ENCODE measurements at regions not wholly inside any gene's neighbourhood (a gene's known extent, or its start where the extent isn't known, plus 50 kb on each side); places are given as distances from the start of the nearest gene placed in this dataset.
"Not testable (repeated sequence)": the region's sequence is repeated elsewhere in the genome, so short reads cannot be mapped to it uniquely, and the experiment has no call there.

DNA sequence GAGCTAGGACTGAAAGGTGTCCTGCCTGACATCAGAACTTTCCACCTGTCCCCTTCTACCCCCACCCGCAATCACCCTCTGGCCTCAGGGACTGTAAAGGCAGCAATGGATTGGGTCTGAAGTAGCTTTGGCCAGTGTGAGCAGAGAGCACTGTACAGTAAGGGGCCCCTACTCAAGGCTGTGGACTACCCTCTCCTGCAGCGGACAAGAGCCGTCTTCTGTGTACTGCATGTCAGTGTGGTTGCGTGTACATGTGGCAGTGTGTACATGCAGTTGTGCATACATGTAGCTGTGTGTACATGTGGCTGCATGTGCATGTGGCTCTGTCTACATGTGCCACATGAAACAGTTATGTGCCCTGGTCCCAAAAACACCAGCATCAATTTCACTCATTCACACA is 205.9 kb upstream of the LINGO1 start:
- DNase-seq: no peak

DNA sequence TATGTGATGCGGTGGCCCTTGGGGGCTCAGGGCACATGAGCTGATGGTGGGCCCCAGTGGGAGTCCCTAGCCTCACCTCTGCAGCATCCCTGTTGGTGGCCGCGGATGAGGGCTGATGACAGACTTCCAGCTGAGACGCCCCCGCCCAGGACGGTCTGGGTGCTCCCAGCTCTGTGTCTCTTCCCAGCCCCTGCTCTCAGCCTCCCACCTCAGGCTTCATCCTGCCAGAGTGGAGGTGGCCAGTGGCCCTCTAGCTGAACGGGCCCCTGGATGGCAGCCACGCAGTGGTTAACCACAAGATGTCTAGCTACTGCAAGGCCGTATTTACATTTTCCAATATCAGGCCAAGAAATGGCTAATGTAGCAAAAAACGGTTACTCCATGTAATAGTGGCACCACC is 205.3 kb upstream of the LINGO1 start:
- no peak for DNase-seq

DNA sequence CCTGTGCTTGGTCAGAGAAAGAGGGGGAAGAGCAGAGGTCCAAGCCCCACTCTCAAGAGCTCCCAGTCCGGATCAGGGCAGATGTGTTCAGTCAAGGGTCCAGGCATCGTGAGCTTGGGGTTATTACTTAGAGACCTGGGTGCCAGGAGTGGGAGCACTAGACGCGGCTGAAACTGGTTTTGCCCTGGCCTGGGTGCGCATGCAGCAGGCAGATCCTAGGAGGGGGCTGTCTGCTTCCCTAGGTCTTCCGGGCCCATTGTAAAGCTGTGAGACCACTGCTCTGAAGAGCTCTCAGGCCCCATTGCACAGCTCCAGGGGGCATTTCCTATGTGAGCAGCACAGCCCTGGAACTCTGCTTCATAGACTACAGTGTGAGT is 204.9 kb upstream of the LINGO1 start:
- no peak for DNase-seq

DNA sequence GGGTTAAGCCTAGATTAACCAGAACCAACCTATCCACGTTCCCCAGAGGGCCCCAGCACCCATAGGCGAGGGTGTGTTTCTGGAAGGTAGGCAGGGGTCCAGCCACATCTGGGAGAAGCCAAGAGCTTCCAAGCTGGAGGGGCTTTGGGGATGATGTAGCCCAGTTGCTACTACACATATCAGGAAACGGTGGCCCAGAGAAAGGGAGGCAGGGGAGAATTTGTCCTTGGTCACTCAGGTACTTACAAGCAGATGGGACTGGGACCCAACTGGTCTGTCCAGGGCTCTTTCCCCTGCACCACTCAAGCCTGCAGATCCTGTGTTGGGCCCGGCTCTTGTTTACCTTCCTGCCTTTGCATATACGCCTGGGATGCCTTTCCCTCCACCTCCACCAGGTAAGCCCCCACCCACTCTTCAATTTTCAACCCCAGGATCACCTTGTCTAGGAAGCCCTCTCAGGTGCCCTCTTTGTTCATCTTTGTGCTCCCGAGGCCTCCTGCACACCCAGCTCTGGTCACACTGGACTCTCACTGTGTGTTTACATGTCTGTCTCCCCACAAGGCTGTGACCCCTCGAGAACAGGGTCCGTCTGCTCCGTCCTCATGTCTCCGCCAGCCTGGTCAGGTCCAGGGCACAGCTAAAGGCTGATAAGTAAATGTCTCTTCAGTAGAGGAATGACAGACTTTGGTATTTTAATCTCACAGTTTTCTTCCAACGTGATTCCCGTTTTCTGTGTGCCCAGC is 204.4 kb upstream of the LINGO1 start:
- DNase-seq: no peak

DNA sequence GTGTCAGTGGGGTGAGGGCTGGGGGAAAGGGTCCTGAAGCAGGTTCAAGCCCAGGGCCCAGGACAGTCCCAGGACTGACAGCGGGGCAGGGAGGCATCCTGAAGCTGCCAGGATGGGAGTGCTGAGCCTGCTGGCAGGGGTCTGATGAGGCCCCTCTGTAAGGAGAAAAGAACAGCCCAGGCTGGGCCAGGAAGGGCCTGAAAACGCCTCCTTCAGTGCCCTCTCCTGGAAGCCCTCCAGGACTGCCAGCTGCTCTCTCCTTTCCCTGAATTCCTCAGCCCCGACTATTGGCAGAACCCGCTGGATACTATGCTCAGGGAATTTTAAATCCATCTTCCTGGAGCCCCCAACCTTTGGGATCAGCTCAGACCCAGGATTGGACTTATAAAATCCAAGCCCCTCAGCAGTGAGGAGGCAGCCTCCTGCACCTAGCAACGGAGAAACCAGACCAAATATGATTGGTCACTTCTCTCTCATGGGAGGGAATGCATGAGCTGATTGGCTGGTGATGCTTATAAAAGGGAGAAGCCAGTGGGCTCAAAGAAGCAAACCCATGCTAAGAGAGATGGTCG is 203.5 kb upstream of the LINGO1 start:
- DNase-seq: no peak

DNA sequence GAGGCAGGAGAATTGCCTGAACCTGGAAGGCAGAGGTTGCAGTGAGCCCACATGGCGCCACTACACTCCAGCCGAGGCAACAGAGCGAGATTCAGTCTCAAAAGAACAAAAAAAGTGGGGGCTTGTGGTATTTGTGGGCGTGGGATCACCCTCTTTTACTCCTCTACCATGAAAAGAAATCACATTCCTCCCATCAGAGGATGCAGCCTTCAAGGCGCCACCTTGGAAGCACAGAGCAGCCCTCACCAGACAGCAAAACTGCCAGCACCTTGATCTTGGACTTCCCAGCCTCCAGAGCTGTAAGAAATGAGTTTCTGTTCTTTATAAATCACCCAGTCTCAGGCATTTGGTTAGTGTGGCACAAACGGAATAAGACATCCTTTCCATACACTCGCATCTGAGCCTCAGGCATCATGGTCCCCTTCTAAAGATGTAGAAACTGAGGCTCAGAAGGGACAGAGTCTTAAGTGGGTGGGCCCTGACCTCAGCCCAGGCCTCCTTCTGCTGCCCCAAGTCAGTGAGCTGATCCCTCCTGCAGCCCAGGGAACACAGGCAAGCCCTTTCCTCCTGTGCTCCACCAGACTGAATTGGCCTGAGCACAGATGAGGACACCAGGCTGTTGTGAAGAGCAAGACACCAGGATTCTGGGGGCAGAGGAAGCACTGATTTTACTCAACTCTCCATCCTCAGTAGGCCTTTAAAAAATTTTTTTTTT is 201.7 kb upstream of the LINGO1 start:
- DNase-seq: no peak

DNA sequence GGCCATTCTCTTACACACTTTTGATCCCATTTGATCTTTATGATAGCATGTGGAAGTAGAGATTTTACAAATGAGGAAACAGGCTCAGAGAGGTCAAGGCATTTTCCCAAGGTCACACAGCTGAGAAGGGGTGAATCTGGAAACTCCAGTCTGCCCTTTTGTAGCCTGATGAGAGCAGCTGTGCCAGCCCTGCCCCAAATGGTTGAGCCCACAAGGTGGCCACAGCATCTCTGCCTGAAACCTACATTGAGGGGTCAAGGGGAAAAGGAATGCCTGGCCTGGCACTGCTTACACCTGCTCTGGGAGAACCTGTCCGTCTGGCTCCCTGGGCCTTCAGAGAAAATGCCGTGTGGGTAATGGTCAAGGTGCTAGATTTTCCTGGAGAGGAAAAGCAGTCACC is 200.2 kb upstream of the LINGO1 start:
- DNase-seq: no peak

DNA sequence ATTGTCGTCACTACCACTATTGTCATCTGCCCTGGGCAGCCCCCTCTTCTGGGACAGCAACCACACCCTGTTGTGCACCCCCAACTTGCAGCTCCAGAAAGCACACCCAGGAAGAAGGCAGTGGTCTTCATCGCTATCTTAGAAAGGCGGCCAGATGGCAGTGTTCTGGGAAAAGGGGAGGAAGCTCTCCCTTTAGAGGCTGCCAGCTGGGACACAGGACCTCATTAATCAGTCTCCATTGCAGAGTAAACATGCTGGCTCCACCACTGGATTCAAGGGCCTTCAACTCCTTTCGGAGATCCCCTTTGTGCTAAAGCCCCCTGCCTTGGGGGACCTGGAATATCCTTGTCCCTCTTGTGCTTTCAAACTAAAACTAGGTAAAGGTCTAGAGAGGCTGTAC is 199.3 kb upstream of the LINGO1 start:
- no peak for DNase-seq

DNA sequence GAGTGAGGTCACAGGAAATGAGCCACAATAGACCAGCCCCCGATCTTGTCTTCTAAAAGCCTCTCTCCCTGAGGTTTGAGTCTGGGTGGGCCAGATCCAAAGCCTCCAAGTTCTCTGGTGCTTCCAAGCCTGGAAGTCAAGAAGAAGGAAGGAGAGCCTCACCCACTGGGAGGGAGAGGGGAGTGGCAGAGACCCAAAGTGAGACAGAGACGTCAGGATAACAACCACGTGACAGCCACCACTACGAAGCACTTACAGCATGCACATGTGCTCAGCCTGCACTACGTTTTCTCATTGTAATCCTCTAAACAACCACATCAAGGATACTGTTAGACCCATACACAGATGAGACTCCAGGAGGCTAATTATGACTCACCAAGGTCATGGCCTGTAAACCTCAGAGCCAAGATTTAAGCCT is 197.3 kb upstream of the LINGO1 start:
- no peak for DNase-seq

DNA sequence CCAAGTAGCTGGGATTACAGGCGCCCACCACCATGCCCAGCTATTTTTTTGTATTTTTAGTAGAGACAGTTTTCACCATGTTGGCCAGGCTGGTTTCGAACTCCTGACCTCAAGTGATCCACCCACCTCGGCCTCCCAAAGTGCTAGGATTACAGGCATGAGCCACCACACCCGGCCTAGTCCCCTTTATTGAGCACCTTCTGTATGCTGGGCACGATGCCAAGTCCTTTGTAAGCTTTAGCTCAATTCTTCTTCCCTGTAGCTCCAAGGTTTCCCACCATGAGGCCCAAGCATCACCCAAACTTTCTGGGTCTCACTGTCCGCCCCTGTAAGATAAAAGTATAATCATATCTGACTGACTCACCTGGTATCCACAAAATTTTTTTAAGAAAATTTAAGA is 196.6 kb upstream of the LINGO1 start:
- DNase-seq: not testable (repeated sequence)

DNA sequence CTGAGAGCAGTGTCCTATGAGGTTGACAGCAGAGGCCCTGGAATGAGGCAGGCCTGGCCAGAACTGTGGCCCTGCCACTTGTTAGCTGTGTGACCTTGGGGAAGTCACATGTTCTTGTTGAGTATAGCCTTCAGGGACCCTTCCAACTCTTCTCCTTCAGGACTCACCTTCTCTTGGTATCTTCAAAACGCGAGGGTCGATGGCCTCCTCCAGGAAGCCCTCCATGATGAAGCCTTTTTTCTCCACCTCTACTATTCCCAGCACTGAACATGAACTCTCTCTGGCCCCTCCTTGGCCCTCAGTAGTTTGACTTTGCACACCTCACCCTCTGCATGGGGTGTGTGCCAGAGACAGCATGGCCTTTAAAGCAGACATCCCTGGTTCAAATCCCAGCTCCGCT is 195.1 kb upstream of the LINGO1 start:
- no peak for DNase-seq

DNA sequence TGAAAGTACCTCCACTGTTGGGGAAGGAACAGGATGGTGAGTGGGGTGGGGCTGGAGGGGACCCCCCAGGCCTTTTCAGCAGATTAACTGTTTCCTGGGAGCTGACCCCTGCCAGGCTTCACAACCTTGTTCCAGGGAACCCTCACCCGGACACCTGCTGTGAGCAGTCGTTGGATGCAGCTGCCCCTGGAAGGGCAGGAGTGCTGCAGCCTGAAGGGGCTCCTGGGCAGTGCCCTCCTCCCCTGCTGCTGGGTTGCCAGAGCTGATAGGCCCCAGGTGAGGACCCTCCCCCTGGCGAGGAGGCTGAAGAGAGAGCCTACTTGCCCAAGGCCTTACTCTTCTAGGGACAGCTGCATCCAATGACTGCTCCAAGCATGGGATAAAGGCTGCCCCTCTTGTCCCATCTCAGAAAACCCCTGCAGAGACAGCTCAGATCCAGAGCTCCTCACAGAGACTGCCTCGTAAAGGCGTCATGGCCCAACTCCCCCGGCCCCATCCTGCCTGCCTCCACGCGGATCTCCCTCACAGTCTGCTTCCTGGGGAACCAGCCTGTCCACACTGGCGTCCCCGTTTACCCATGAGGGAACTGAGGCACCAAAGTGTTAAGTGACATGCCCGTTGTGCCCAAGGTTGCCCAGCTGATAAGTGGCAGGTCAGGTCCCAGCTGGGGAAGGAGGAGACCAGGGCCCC is 193.4 kb upstream of the LINGO1 start:
- no peak for DNase-seq

DNA sequence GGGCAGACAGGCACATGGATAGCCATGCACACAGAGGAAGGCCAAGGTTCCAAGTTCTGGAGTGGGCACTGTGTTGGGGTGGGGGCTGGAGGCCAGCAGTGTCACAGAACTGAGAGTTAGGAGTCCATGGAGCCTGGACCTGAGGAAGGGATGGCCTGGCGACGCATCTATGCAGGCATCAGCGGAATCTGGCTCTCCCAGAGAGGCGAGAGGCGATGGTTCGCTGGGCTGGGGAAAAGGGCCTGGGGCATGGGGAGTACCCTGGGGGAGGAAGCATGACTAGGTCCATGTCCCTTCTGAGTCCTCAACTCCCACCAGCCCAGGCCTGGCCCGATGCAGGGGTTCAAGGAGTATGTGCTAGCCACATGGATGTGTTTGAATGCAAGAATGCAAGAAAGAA is 192.8 kb upstream of the LINGO1 start:
- no peak for DNase-seq

DNA sequence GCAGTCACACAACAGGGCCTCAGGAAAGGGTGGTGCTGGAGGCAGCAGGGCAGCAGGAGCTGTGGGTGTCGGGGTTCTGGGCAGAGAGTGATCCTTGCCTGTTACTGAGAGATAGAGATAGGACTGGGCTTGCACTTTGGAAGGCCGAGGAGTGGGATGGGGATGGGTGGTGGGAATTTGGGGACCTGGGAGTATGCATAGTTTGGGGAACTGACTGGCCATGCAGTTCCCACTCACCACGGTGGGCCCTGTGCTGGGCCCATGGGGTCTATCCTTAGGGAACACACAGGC is 192.5 kb upstream of the LINGO1 start:
- DNase-seq: no peak

DNA sequence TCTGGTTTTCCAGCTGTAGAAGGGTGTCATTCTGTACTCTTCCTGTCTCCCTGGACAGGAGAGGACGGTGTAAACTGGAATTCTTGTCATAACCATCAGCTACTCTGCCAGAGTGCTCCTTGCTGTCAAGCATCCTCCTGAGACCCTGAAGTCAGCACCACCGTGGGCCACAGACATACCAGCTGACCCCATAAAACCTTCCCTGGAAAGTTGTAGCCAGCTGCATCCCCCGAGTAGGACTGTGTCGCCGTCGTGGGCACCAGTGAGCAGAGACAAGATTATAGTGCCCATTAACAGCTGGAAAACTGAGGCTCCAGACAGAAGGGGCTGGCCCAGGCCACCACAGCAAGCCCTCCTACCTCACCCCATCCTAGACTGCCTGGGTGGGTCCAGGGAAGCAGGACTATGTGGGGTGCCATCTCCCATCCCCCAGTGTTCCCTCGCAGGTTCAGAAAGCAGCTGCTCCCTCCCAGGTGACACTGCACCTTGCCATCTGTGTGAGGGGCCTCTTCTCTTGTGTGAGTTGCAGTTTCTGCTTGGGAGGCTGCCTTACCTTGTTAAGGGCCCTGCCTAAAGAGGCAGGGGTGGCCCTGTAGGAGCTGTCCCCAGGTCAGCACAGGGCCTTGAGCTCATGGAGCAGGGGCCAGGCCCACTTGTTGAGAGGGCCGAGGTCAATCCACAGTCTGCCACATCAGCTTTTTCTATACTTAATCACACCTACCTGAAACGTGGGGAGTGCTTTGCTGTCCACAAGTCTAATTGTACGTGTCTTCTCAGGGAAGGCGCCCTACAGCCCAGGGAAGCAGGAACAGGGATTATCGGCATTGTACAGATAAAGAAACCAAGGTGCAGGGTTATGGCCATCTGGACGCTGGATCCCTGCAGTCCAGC is 191.9 kb upstream of the LINGO1 start:
- DNase-seq: no peak

DNA sequence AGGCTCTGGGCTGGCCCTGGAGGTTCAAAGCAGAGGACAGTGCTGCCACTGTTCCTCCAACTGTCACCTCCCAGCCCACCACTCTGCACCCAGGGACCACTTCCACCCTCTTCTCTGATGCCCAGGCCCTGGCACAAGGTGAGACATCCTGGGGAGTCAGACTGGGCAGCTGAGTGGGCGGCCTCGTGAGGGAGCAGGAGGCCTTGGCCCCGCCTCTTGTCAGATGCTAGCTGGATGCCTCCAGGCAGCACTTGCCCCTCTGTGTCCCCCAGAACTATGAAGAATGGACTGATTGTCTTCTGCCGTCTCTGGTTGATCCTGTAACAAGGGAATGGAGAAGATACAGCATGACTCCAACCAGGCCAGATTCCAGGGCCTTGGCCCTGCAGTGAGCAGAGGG is 191.0 kb upstream of the LINGO1 start:
- no peak for DNase-seq

DNA sequence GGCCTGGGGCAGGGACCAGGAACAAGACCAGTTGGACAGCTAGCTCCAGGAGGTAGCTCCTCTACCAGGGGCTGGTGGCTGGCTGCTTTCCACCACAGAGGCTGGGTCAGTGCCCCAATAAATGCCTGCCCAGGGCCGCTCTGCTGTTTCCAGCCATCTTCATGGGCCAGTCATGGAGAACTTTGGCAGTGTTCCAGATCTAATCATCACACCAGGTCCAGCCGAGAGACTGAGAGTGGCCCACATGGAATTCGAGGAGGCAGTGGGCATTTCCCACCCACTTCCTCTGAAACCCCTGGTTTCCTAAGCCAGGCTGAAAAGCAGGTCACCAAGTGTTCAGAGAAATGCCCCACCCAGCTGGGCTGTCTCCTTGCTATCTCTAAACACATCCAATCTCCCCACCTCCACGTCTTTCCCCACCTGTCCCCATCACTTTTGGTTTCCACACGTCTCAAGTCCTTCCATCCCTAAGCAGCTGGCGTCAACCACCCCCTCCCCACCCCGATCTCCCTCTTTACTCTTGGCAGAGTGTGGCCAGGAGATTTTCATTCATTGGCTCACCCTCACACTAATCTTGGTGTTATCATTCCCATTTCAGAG is 190.0 kb upstream of the LINGO1 start:
- no peak for DNase-seq

DNA sequence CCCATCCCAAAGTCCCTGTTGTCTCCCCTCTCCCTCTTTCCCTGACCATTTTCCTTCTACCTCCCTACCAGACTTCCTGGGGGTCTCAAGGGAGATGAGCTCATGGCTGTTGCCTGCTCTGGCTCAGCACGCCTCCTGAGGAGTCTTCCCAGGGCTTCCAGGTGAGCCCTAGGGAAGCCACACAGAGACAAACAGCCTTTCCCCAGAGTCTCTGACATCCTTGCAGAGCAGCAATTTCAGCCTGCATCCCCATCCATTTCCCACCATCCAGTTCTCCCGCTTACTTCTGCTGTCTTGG is 189.2 kb upstream of the LINGO1 start:
- DNase-seq: no peak

DNA sequence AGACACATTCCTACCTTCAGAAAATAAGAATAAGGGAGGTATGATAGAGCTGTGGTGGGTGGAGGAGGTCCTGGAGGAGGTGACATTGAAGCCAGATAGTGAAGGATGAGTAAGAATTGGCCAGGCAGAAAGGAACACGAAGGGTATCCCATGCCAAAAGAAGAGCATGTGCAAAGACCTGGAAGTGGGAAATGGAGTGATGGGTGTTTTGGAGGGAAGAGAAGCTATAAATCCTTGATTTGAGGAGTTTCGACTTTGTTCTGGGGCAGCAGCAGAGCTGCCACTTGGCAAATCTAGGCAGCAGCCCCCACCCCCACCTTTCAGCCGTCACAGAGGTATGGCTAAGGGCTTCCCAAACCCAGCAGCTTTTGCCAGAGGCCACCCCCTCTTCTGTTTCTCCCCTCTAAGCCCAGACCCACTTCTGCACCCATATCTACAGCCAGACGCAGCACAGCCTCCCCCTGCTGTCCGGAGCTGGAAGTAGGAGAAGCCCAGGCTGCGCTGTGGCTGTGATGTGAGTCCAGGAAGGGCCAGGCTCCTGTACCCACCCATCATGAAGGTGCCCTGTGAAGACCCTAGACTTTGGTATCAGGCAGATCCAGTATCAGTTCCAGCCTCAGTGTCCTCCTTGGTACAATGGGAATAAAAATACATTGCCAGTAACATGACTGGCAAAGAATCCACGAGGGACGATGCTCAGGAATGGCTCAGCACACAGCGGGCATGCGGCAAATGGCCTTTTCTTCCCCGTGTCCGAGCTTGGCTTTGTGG is 188.7 kb upstream of the LINGO1 start:
- no peak for DNase-seq

DNA sequence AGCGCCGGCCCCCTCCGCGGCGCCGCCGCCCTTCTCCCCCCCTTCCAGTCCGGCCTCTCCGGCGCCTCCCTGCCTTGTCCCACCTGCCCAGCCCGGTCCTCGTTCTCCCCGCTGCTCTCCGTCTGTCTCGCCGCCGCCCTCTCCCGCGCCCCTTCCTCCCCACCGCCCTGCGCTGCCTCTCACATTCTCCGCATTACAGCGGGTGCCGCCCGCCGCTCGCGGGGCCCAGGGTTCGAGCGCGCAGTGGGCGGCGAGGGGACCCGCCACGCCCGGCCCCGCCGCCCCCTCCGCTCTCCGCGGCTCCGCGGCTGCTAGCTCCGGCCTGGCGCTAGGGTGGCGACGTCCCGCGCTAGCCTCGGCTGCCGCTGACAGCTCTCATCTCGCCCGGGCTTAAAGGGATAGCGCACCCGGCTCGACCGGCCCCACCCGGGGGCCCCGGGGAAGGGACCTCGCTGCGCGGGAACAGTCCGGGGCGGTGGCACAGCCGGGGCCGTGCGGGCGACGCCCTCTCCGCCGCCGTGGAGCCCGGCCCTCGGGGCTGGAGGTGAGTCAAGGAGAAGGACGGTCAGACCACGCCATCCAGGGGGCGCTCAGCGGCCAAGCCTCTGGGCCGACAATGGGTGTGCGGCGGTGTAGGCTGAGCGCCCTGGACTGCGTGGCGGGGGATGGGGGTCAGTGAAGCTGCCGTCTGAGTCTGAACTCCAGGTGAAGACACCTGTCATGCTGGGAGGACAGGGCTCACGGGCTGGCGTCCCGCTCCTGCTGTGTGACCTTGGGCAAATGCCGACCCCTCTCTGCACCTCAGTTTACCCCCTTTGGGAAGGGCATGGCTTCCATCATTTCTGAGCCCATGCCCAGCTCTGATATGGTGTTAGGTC is 187.4 kb upstream of the LINGO1 start:
- DNase-seq: no peak
